PC-9 (cell line): ENCODE measurements at regions not wholly inside any gene's neighbourhood (a gene's known extent, or its start where the extent isn't known, plus 50 kb on each side); places are given as distances from the start of the nearest gene placed in this dataset.

Experiments
- BruUV-seq: library from RNA; stranded (reverse); fragments of 400-500 nt; replicated peaks from 2 replicates; lab custom pipeline; 2021; lab: Mats Ljungman, UMichigan
- CTCF ChIA-PET: fragments of 300-600 bp; sonication (Branson Sonifier 250); formaldehyde crosslinking; loops from one replicate; lab custom pipeline; 2022; ENCODE audit warnings: antibody characterized with exemption; lab: Charles Lee
- POLR2A ChIA-PET: fragments of 300-600 bp; sonication (Branson Sonifier 250); formaldehyde crosslinking; loops from one replicate; lab custom pipeline; 2022; ENCODE audit warnings: antibody characterized with exemption; ENCODE audit not compliant: unreplicated experiment; lab: Charles Lee
- DNase-seq, 2 experiments: peaks; one replicate each; pipeline versions ENCODE4 v3.0.0 to v3.0.0-alpha.2; 2015 to 2022; ENCODE audit warnings: mixed read lengths in 1 of 2
- H2AFZ ChIP-seq: fragments of 200-600 bp; sonication (generic); 2 replicates; pipeline ENCODE4 v1.8.1; 2017; ENCODE audit warnings: antibody characterized with exemption
- H3F3A ChIP-seq: fragments of 200-600 bp; sonication (generic); 2 replicates; pipeline ENCODE4 v1.8.1; 2017; ENCODE audit warnings: antibody characterized with exemption, mild to moderate bottlenecking, low read depth; ENCODE audit not compliant: insufficient read depth
- H3K27ac ChIP-seq: fragments of 200-600 bp; sonication (generic); 2 replicates; pipeline ENCODE4 v1.6.1; 2016; ENCODE audit warnings: mixed run types
- H3K27me3 ChIP-seq: fragments of 200-600 bp; sonication (generic); 2 replicates; pipeline ENCODE4 v1.6.1; 2016; ENCODE audit warnings: low read depth, mixed run types; ENCODE audit not compliant: insufficient read depth
- H3K36me3 ChIP-seq: fragments of 200-600 bp; sonication (generic); 2 replicates; pipeline ENCODE4 v1.6.1; 2016; ENCODE audit warnings: low read depth, mixed run types
- H3K4me1 ChIP-seq: fragments of 200-600 bp; sonication (generic); replicated peaks from 2 replicates; pipeline ENCODE4 v1.6.1; 2016; ENCODE audit warnings: mixed run types; ENCODE audit not compliant: insufficient read depth
- H3K4me2 ChIP-seq: fragments of 200-600 bp; sonication (generic); 2 replicates; pipeline ENCODE4 v1.6.1; 2017; ENCODE audit warnings: mixed run types
- H3K4me3 ChIP-seq: fragments of 200-600 bp; sonication (generic); 2 replicates; pipeline ENCODE4 v1.6.1; 2016; ENCODE audit warnings: mixed run types
- H3K79me2 ChIP-seq: fragments of 200-600 bp; sonication (generic); 2 replicates; pipeline ENCODE4 v1.6.1; 2017; ENCODE audit warnings: low read depth, mixed run types
- H3K9me2 ChIP-seq: fragments of 200-600 bp; sonication (generic); 2 replicates; pipeline ENCODE4 v1.8.1; 2017; ENCODE audit warnings: mild to moderate bottlenecking; ENCODE audit not compliant: insufficient read depth
- H3K9me3 ChIP-seq: fragments of 200-600 bp; sonication (generic); 2 replicates; pipeline ENCODE4 v1.8.1; 2016; ENCODE audit warnings: low read depth; ENCODE audit not compliant: insufficient read depth
- H4K20me1 ChIP-seq: fragments of 200-600 bp; sonication (generic); 2 replicates; pipeline ENCODE4 v1.8.1; 2017; ENCODE audit not compliant: insufficient read depth
- EZH2 ChIP-seq: fragments of 200-600 bp; sonication (generic); IDR thresholded peaks from 2 replicates; pipeline ENCODE4 v1.8.0; 2017; ENCODE audit warnings: antibody characterized with exemption, low read depth
- intact Hi-C: fragments of 100-400 bp; cut with micrococcal nuclease; formaldehyde crosslinking; loops from one replicate; pipeline ENCODE4 v1.10.0; 2022; ENCODE audit not compliant: unreplicated experiment
- TF ChIP-seq, protein P1 (sequence below): fragments of 200-600 bp; sonication (generic); conservative IDR thresholded peaks from 2 replicates; pipeline ENCODE4 v1.6.1; 2017; ENCODE audit warnings: mixed run types, antibody characterized with exemption, mild to moderate bottlenecking, moderate library complexity

- Histone ChIP-seq H3K36me3 (no peaks in the 10 kb centered on the region), H3K79me2 (no peaks in the 10 kb centered on the region), H4K20me1 (no peaks in the 10 kb centered on the region), H3K9me3 (no peaks in the 10 kb centered on the region), H3F3A (no peaks in the 10 kb centered on the region), H3K27ac (no peak overlapping the region), H3K4me2 (no peak overlapping the region), H2AFZ (no peak overlapping the region), H3K9me2 (no peaks in the 10 kb centered on the region), H3K27me3 (peaks cover 89% of the 10 kb centered on the region), H3K4me1 (no peaks in the 10 kb centered on the region), H3K4me3 (no peak overlapping the region)
- ChIA-PET CTCF (no interaction called here), POLR2A (no interaction called here)
- no peak for DNase-seq
- BruUV-seq, result no TSS peak
- intact Hi-C loops, result no loop called here
- TF ChIP-seq EZH2, result no peak
- TF ChIP-seq, protein P1, sequence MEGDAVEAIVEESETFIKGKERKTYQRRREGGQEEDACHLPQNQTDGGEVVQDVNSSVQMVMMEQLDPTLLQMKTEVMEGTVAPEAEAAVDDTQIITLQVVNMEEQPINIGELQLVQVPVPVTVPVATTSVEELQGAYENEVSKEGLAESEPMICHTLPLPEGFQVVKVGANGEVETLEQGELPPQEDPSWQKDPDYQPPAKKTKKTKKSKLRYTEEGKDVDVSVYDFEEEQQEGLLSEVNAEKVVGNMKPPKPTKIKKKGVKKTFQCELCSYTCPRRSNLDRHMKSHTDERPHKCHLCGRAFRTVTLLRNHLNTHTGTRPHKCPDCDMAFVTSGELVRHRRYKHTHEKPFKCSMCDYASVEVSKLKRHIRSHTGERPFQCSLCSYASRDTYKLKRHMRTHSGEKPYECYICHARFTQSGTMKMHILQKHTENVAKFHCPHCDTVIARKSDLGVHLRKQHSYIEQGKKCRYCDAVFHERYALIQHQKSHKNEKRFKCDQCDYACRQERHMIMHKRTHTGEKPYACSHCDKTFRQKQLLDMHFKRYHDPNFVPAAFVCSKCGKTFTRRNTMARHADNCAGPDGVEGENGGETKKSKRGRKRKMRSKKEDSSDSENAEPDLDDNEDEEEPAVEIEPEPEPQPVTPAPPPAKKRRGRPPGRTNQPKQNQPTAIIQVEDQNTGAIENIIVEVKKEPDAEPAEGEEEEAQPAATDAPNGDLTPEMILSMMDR, result no peak
Observed at GRCh38 chr10:2906974-2907373, 160.4 kb upstream of the PFKP start.

DNA sequence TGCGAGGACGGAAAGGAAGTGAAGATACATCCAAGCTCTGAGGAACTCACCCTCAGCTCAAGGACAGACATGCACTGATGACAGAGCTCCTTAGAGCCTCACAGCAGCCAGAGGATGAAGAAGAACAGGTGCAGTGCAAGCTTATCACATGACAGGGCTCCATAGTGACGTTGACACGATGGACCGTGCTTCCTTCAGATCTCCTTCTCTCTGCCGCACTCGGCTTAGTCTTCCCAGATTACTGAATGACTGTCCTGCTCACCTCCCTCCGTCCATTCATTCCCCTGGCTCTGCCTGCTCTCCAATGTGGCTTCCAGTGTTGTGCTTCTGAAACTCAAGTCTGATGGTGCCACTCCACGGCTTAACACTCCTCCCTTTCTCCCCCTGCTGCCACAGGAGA lies 161.5 kb upstream of the PFKP start:
- CTCF ChIA-PET, result no interaction called here
- Histone ChIP-seq H3K9me3 (no peaks in the 10 kb centered on the region), H3K79me2 (no peaks in the 10 kb centered on the region), H3K4me3 (no peak overlapping the region), H2AFZ (no peak overlapping the region), H3K27me3 (peaks cover 90% of the 10 kb centered on the region), H3K36me3 (no peaks in the 10 kb centered on the region), H3K27ac (no peak overlapping the region), H3K4me2 (no peak overlapping the region), H3F3A (no peaks in the 10 kb centered on the region), H3K4me1 (no peaks in the 10 kb centered on the region), H4K20me1 (no peaks in the 10 kb centered on the region), H3K9me2 (no peaks in the 10 kb centered on the region)
- intact Hi-C loops, result no loop called here
- POLR2A ChIA-PET, result no interaction called here
- no peak for DNase-seq
- no peak for TF ChIP-seq EZH2
- TF ChIP-seq, protein P1, result no peak
- BruUV-seq, result no TSS peak

DNA sequence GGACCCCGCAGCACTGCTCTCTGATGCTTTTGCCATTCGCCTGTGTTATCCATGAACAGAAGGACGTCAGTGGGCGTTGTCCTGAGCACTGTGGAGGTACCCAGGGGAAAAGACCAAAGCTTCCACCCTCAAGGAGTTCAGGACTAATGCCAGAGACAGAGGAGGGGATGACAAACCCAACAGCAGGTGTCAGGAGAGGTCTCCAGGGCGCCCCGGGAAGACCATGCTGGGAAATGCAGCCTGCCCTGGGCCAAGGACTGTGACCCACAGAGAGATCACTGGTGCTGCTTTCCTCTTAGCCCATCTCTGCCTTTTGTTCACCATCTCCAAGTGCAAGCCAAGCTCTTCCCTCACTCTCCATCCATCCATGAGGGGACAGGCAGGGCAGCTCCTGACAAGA lies 166.8 kb upstream of the PFKP start:
- Histone ChIP-seq H3K4me1 (no peaks in the 10 kb centered on the region), H3K36me3 (no peaks in the 10 kb centered on the region), H2AFZ (no peak overlapping the region), H3K79me2 (no peaks in the 10 kb centered on the region), H3K27me3 (peaks cover 93% of the 10 kb centered on the region), H3F3A (no peaks in the 10 kb centered on the region), H4K20me1 (no peaks in the 10 kb centered on the region), H3K9me2 (no peaks in the 10 kb centered on the region), H3K9me3 (no peaks in the 10 kb centered on the region), H3K27ac (no peak overlapping the region), H3K4me3 (no peak overlapping the region), H3K4me2 (no peak overlapping the region)
- DNase-seq, result no peak
- no TSS peak for BruUV-seq
- ChIA-PET CTCF (no interaction called here), POLR2A (no interaction called here)
- intact Hi-C loops, result no loop called here
- TF ChIP-seq, protein P1, result no peak
- no peak for TF ChIP-seq EZH2
